IMR-90 (cell line): ENCODE measurements at regions not wholly inside any gene's neighbourhood (a gene's known extent, or its start where the extent isn't known, plus 50 kb on each side); places are given as distances from the start of the nearest gene placed in this dataset.

Experiments used
- ATAC-seq: fragments of 200-7000 bp; cut with Tn5 transposase; 2 replicates; pipeline ENCODE4 v1.9.1; 2020; ENCODE audit warnings: low read depth, mild to moderate bottlenecking, moderate library complexity
- BruUV-seq: library from RNA; stranded (reverse); fragments of 400-500 nt; replicated peaks from 2 replicates; lab custom pipeline; 2021; lab: Mats Ljungman, UMichigan
- CTCF ChIA-PET: fragments of 300-600 bp; formaldehyde crosslinking; extraction: SDS; loops from one replicate; lab custom pipeline; 2021; ENCODE audit warnings: antibody characterized with exemption; lab: Yijun Ruan, JAX
- POLR2A ChIA-PET: fragments of 300-600 bp; sonication (Branson Sonifier 250); formaldehyde crosslinking; loops from one replicate; lab custom pipeline; 2022; ENCODE audit warnings: antibody characterized with exemption; ENCODE audit not compliant: unreplicated experiment; lab: Charles Lee
- DNase-seq: peaks from one replicate; pipeline ENCODE4 v3.0.0; 2013
- H2AFZ ChIP-seq: replicated peaks from 2 replicates; pipeline ENCODE3; 2013; ENCODE audit warnings: low read length, mild to moderate bottlenecking; ENCODE audit not compliant: poor library complexity
- H2AK5ac ChIP-seq: 2 replicates; pipeline ENCODE4 v1.6.1; 2013; ENCODE audit warnings: low read depth, low read length, inconsistent platforms
- H2AK9ac ChIP-seq: replicated peaks from 2 replicates; pipeline ENCODE3; 2013; ENCODE audit warnings: mild to moderate bottlenecking, low read depth, low read length, moderate library complexity; ENCODE audit not compliant: poor library complexity
- H2BK120ac ChIP-seq: 2 replicates; pipeline ENCODE4 v1.6.1; 2013; ENCODE audit warnings: low read depth, low read length, inconsistent platforms
- H2BK15ac ChIP-seq: 3 replicates; pipeline ENCODE4 v1.6.1; 2013; ENCODE audit warnings: low read depth, low read length, inconsistent platforms
- H2BK20ac ChIP-seq: 2 replicates; pipeline ENCODE4 v1.6.1; 2013; ENCODE audit warnings: low read depth, mild to moderate bottlenecking, inconsistent platforms, low read length, moderate library complexity
- H2BK5ac ChIP-seq: 2 replicates; pipeline ENCODE4 v1.6.1; 2013; ENCODE audit warnings: mild to moderate bottlenecking, low read depth, low read length, inconsistent platforms; ENCODE audit not compliant: poor library complexity, severe bottlenecking
- H3K14ac ChIP-seq: replicated peaks from 2 replicates; pipeline ENCODE4 v1.6.1; 2013; ENCODE audit warnings: low read depth, low read length, inconsistent platforms
- H3K18ac ChIP-seq: 2 replicates; pipeline ENCODE4 v1.6.1; 2013; ENCODE audit warnings: low read depth, low read length, control low read depth
- H3K23ac ChIP-seq: 2 replicates; pipeline ENCODE4 v1.6.1; 2013; ENCODE audit warnings: low read depth, low read length, inconsistent platforms
- H3K27ac ChIP-seq: 2 replicates; pipeline ENCODE4 v1.5.1; 2013; ENCODE audit warnings: mild to moderate bottlenecking, control low read depth, low read length; ENCODE audit not compliant: insufficient read depth
- H3K27me3 ChIP-seq: 2 replicates; pipeline ENCODE4 v1.6.1; 2013; ENCODE audit warnings: low read length; ENCODE audit not compliant: control insufficient read depth, insufficient read depth
- H3K36me3 ChIP-seq: 2 replicates; pipeline ENCODE4 v1.6.1; 2013; ENCODE audit warnings: low read length, mixed read lengths; ENCODE audit not compliant: control insufficient read depth, insufficient read depth
- H3K4ac ChIP-seq: 2 replicates; pipeline ENCODE4 v1.6.1; 2013; ENCODE audit warnings: low read depth, low read length, inconsistent platforms
- H3K4me1 ChIP-seq: 2 replicates; pipeline ENCODE4 v1.6.1; 2013; ENCODE audit warnings: low read length, mixed read lengths; ENCODE audit not compliant: control insufficient read depth, insufficient read depth
- H3K4me2 ChIP-seq: 2 replicates; pipeline ENCODE4 v1.6.1; 2013; ENCODE audit warnings: low read depth, mild to moderate bottlenecking, control low read depth, low read length, moderate library complexity
- H3K4me3 ChIP-seq: 2 replicates; pipeline ENCODE4 v1.5.1; 2013; ENCODE audit warnings: low read depth, mild to moderate bottlenecking, control low read depth, low read length, moderate library complexity; ENCODE audit not compliant: insufficient read depth
- H3K56ac ChIP-seq: 2 replicates; pipeline ENCODE4 v1.6.1; 2013; ENCODE audit warnings: low read length, inconsistent platforms; ENCODE audit not compliant: insufficient read depth; ENCODE audit errors: extremely low read depth
- H3K79me1 ChIP-seq, 2 experiments: 2 replicates each; pipeline ENCODE4 v1.6.1; 2013; ENCODE audit warnings: low read length in 2 of 2, inconsistent platforms in 1 of 2, low read depth in 1 of 2
- H3K9ac ChIP-seq: 2 replicates; pipeline ENCODE4 v1.6.1; 2013; ENCODE audit warnings: low read depth, low read length, control low read depth
- H3K9me1 ChIP-seq: 2 replicates; pipeline ENCODE4 v1.6.1; 2013; ENCODE audit warnings: low read length, inconsistent platforms; ENCODE audit not compliant: insufficient read depth
- H3K9me3 ChIP-seq: 2 replicates; pipeline ENCODE4 v1.6.1; 2013; ENCODE audit warnings: low read length; ENCODE audit not compliant: control insufficient read depth, insufficient read depth
- H4K20me1 ChIP-seq: 2 replicates; pipeline ENCODE4 v1.6.1; 2013; ENCODE audit warnings: low read length, inconsistent platforms; ENCODE audit not compliant: insufficient read depth
- H4K5ac ChIP-seq: 2 replicates; pipeline ENCODE4 v1.6.1; 2013; ENCODE audit warnings: mild to moderate bottlenecking, low read depth, low read length, control low read depth
- H4K8ac ChIP-seq, 2 experiments: 2 replicates each; pipeline ENCODE4 v1.6.1; 2013; ENCODE audit warnings: low read depth in 2 of 2, low read length in 2 of 2, control low read depth in 1 of 2, inconsistent platforms in 1 of 2
- H4K91ac ChIP-seq: 2 replicates; pipeline ENCODE4 v1.6.1; 2013; ENCODE audit warnings: low read depth, low read length, inconsistent platforms; ENCODE audit not compliant: insufficient read depth
- BHLHE40 ChIP-seq: fragments of 150-350 bp; IDR thresholded peaks from 2 replicates; pipeline ENCODE4 v1.6.1; 2016; ENCODE audit warnings: mild to moderate bottlenecking, low read depth, low read length
- FOS ChIP-seq: fragments of 150-350 bp; IDR thresholded peaks from 2 replicates; pipeline ENCODE4 v1.6.1; 2016; ENCODE audit warnings: low read depth, low read length
- MAFK ChIP-seq: IDR thresholded peaks from 2 replicates; pipeline ENCODE4 v1.6.1; 2012; ENCODE audit warnings: low read depth, low read length, improper control_type of control experiment
- MAZ ChIP-seq: IDR thresholded peaks from 2 replicates; pipeline ENCODE4 v1.6.1; 2012; ENCODE audit warnings: low read depth, mild to moderate bottlenecking, low read length, improper control_type of control experiment, moderate library complexity, borderline replicate concordance
- MXI1 ChIP-seq: IDR thresholded peaks from 2 replicates; pipeline ENCODE4 v1.6.1; 2012; ENCODE audit warnings: low read depth, mild to moderate bottlenecking, low read length, moderate library complexity, borderline replicate concordance
- POLR2A ChIP-seq: IDR thresholded peaks from 2 replicates; pipeline ENCODE4 v1.6.1; 2012; ENCODE audit warnings: mild to moderate bottlenecking, low read depth, low read length
- RAD21 ChIP-seq: IDR thresholded peaks from 2 replicates; pipeline ENCODE4 v1.6.1; 2012; ENCODE audit warnings: low read length, improper control_type of control experiment
- RCOR1 ChIP-seq: IDR thresholded peaks from 2 replicates; pipeline ENCODE4 v1.6.1; 2012; ENCODE audit warnings: mild to moderate bottlenecking, low read length, improper control_type of control experiment; ENCODE audit not compliant: insufficient replicate concordance
- RFX5 ChIP-seq: IDR thresholded peaks from 2 replicates; pipeline ENCODE4 v1.8.0; 2012; ENCODE audit warnings: low read depth, mild to moderate bottlenecking, low read length, moderate library complexity
- SMC3 ChIP-seq: fragments of 150-350 bp; IDR thresholded peaks from 2 replicates; pipeline ENCODE4 v1.6.1; 2016; ENCODE audit warnings: low read depth, mild to moderate bottlenecking, antibody characterized with exemption, low read length, moderate library complexity
- WGBS, 2 experiments: methylation state at CpG; one replicate each; pipeline versions ENCODE4 v1.1.5 to v1.1.7; 2013; ENCODE audit warnings: missing lambda C conversion rate in 2 of 2; ENCODE audit not compliant: insufficient read length in 1 of 2; ENCODE audit errors: extremely low coverage in 2 of 2; 5-methylcytosine and 5-hydroxymethylcytosine counted together
- dilution Hi-C: fragments of 300-500 bp; cut with HindIII; formaldehyde crosslinking; loops from one replicate; pipeline ENCODE4 v1.14.3; 2018; ENCODE audit warnings: low sequenced_read_pairs; ENCODE audit not compliant: unreplicated experiment
- in situ Hi-C: fragments of 300-500 bp; cut with MboI; formaldehyde crosslinking; loops from 3 replicates; pipeline ENCODE4 v1.14.3; 2019; ENCODE audit warnings: low sequenced_read_pairs, inconsistent platforms, mixed read lengths
- intact Hi-C: fragments of 100-400 bp; cut with micrococcal nuclease; formaldehyde crosslinking; loops from 2 replicates; pipeline ENCODE4 v1.10.0; 2022
- TF ChIP-seq, protein P1 (sequence below): fragments of 150-350 bp; IDR thresholded peaks from 2 replicates; pipeline ENCODE4 v1.6.1; 2017; ENCODE audit warnings: mild to moderate bottlenecking, antibody characterized with exemption, low read length, low read depth
- TF ChIP-seq, protein P2 (sequence below): conservative IDR thresholded peaks from 2 replicates; pipeline ENCODE4 v1.5.1; 2012; ENCODE audit warnings: mild to moderate bottlenecking, low read depth, low read length, improper control_type of control experiment

DNA sequence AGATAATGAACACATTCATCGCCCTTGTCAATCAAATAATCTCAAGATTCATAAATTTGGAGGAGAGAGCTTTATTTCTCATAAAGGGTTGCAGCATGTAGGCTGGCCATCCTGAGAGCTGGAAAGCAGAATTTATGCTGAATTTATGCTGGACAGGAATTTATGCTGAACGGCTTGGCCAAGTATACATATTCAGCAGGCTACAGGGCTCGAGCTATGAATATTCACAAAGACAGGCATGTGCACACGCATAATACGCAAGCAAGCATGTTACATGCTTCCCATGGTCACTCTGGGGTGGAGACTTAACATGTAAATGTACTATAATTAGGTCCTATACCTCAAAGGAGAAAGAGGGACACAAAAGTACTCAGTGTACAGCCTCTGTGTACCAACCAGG lies 618.8 kb downstream of the METTL4 start:
- no peak overlapping the region for H3K4ac ChIP-seq
- H3K27me3 ChIP-seq: no peaks in the 10 kb centered on the region
- H2BK15ac ChIP-seq: no peak overlapping the region
- H2AFZ ChIP-seq: no peak overlapping the region
- no peak overlapping the region for H2AK5ac ChIP-seq
- H3K9me1 ChIP-seq: no peaks in the 10 kb centered on the region
- ChIA-PET CTCF (no interaction called here), POLR2A (no interaction called here)
- no peak overlapping the region for H2BK5ac ChIP-seq
- H3K36me3 ChIP-seq: no peaks in the 10 kb centered on the region
- H2BK120ac ChIP-seq: no peak overlapping the region
- H3K23ac ChIP-seq: no peak overlapping the region
- no peak overlapping the region for H3K56ac ChIP-seq
- H4K20me1 ChIP-seq: no peaks in the 10 kb centered on the region
- no peak overlapping the region for H4K8ac ChIP-seq
- no peak overlapping the region for H4K5ac ChIP-seq
- H3K4me1 ChIP-seq: no peaks in the 10 kb centered on the region
- WGBS, 2 experiments: no CpG with 5 or more reads among the region's 5 CpGs
- no peak for DNase-seq
- H2AK9ac ChIP-seq: no peak overlapping the region
- peaks cover 14% of the 10 kb centered on the region for H3K9me3 ChIP-seq
- dilution Hi-C loops (no loop called here), intact Hi-C loops (no loop called here), in situ Hi-C loops (no loop called here)
- no peak overlapping the region for H4K91ac ChIP-seq
- H3K4me3 ChIP-seq: no peak overlapping the region
- no TSS peak for BruUV-seq
- H3K79me1 ChIP-seq: no peaks in the 10 kb centered on the region
- no peak overlapping the region for H3K14ac ChIP-seq
- H3K9ac ChIP-seq: no peak overlapping the region
- ATAC-seq: no peak
- H3K18ac ChIP-seq: no peak overlapping the region
- no peak overlapping the region for H3K27ac ChIP-seq
- no peak overlapping the region for H2BK20ac ChIP-seq
- no peak overlapping the region for H3K4me2 ChIP-seq
- TF ChIP-seq RFX5 (no peak), BHLHE40 (no peak), FOS (no peak), RCOR1 (no peak), MAFK (no peak), MXI1 (no peak), SMC3 (no peak), POLR2A (no peak), RAD21 (no peak), MAZ (no peak)
- TF ChIP-seq, protein P1, sequence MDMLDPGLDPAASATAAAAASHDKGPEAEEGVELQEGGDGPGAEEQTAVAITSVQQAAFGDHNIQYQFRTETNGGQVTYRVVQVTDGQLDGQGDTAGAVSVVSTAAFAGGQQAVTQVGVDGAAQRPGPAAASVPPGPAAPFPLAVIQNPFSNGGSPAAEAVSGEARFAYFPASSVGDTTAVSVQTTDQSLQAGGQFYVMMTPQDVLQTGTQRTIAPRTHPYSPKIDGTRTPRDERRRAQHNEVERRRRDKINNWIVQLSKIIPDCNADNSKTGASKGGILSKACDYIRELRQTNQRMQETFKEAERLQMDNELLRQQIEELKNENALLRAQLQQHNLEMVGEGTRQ: no peak
- TF ChIP-seq, protein P2, sequence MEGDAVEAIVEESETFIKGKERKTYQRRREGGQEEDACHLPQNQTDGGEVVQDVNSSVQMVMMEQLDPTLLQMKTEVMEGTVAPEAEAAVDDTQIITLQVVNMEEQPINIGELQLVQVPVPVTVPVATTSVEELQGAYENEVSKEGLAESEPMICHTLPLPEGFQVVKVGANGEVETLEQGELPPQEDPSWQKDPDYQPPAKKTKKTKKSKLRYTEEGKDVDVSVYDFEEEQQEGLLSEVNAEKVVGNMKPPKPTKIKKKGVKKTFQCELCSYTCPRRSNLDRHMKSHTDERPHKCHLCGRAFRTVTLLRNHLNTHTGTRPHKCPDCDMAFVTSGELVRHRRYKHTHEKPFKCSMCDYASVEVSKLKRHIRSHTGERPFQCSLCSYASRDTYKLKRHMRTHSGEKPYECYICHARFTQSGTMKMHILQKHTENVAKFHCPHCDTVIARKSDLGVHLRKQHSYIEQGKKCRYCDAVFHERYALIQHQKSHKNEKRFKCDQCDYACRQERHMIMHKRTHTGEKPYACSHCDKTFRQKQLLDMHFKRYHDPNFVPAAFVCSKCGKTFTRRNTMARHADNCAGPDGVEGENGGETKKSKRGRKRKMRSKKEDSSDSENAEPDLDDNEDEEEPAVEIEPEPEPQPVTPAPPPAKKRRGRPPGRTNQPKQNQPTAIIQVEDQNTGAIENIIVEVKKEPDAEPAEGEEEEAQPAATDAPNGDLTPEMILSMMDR: no peak
